ENCODE measurements at regions not wholly inside any gene's neighbourhood (a gene's known extent, or its start where the extent isn't known, plus 50 kb on each side); places are given as distances from the start of the nearest gene placed in this dataset.
"Not testable (repeated sequence)": the region's sequence is repeated elsewhere in the genome, so short reads cannot be mapped to it uniquely, and the experiment has no call there.

- no peak for DNase-seq
- Histone ChIP-seq H3K4me3 (no peak overlapping the region), H3K36me3 (no peaks in the 10 kb centered on the region), H3K4me1 (no peaks in the 10 kb centered on the region), H3K27me3 (no peaks in the 10 kb centered on the region), H3K9me3 (no peaks in the 10 kb centered on the region), H3K27ac (no peak overlapping the region)
- TF ChIP-seq POLR2A (IDR thresholded peaks at IDR 0.05) (no peak), CTCF (IDR thresholded peaks at IDR 0.05) (no peak)
These were observed 471.5 kb upstream of the C16orf82 start for GRCh38 chr16:26595199-26595598.

DNA sequence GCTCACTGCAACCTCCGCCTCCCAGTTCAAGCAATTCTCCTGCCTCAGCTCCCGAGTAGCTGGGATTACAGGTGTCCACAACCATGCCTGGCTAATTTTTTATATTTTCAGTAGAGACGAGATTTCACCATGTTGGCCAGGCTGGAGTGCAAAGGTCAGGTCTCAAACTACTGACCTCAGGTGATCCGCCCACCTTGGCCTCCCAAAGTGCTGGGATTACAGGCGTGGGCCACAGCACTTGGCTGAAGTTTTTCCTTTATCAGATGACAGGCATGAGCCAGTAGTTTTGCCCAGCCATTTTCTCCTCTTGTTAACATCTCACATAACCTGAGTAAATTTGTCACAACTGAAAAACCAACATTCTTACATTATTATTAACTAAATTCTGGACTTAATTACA, 470.7 kb upstream of the C16orf82 start:
- not testable (repeated sequence) for H3K27ac ChIP-seq, H3K9me3 ChIP-seq, H3K36me3 ChIP-seq, H3K4me3 ChIP-seq, H3K4me1 ChIP-seq, H3K27me3 ChIP-seq, DNase-seq

DNA sequence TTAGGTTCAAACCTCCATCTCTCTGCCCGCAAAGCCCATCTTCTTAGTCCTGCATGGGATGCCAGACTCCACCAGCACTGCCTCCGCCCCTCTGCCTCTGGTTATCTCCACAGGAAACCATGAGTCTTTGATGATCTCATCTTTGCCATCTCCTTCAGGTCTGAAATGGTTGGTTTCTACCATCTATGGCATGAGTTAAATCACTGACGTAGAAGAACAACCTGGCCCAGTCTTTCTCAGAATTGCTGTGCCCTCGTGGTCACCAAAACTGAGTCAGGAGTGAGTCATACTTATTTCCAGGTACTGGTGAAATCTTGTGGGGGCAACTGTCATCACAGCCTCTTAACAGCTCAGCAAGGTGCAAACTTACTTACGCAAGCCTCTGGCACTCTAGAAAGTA, 468.7 kb upstream of the C16orf82 start:
- no peak for DNase-seq
- TF ChIP-seq POLR2A (IDR thresholded peaks at IDR 0.05) = no peak
- TF ChIP-seq CTCF (IDR thresholded peaks at IDR 0.05) = no peak
- no peaks in the 10 kb centered on the region for H3K4me1 ChIP-seq

GRCh38 chr16:26598998-26599784, 467.5 kb upstream of the C16orf82 start:
- Histone ChIP-seq H3K9me3 (no peaks in the 10 kb centered on the region), H3K27ac (no peak overlapping the region), H3K4me1 (no peaks in the 10 kb centered on the region), H3K27me3 (no peaks in the 10 kb centered on the region), H3K4me3 (no peak overlapping the region), H3K36me3 (no peaks in the 10 kb centered on the region)
- DNase-seq = no peak
- TF ChIP-seq POLR2A (IDR thresholded peaks at IDR 0.05) = no peak
- no peak for TF ChIP-seq CTCF (IDR thresholded peaks at IDR 0.05)

More for the DNA sequence above, 468.7 kb upstream of the C16orf82 start:
- no peak overlapping the region for H3K27ac ChIP-seq
- H3K36me3 ChIP-seq = no peaks in the 10 kb centered on the region
- H3K9me3 ChIP-seq = no peaks in the 10 kb centered on the region
- no peak overlapping the region for H3K4me3 ChIP-seq
- no peaks in the 10 kb centered on the region for H3K27me3 ChIP-seq

DNA sequence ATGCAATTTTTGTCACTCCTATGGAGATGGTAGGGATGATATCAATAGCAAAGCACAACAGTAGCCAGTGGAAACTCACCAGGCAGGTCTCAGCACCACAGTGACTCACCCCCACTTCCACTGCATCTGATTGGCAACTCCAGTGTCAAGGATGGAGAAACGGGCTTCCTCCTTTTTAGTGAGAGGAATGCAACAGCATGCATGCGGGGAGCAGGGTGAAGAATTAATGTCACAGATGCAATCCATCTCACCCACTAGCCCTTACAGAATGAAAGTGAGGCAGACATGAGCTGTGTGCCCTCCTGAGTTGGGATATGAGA, 467.0 kb upstream of the C16orf82 start:
- TF ChIP-seq POLR2A (IDR thresholded peaks at IDR 0.05) = no peak
- TF ChIP-seq CTCF (IDR thresholded peaks at IDR 0.05) = no peak

GRCh38 chr16:26601335-26601734, 465.4 kb upstream of the C16orf82 start:
- Histone ChIP-seq H3K27ac (no peak overlapping the region), H3K4me3 (no peak overlapping the region), H3K9me3 (no peaks in the 10 kb centered on the region), H3K4me1 (no peaks in the 10 kb centered on the region), H3K27me3 (no peaks in the 10 kb centered on the region), H3K36me3 (no peaks in the 10 kb centered on the region)
- no peak for TF ChIP-seq CTCF (IDR thresholded peaks at IDR 0.05)
- no peak for TF ChIP-seq POLR2A (IDR thresholded peaks at IDR 0.05)
- DNase-seq = no peak

More for the DNA sequence above, 467.0 kb upstream of the C16orf82 start:
- Histone ChIP-seq H3K4me3 (no peak overlapping the region), H3K27me3 (no peaks in the 10 kb centered on the region), H3K9me3 (no peaks in the 10 kb centered on the region), H3K4me1 (no peaks in the 10 kb centered on the region), H3K27ac (no peak overlapping the region), H3K36me3 (no peaks in the 10 kb centered on the region)
- DNase-seq = no peak
